ENCODE measurements at regions not wholly inside any gene's neighbourhood (a gene's known extent, or its start where the extent isn't known, plus 50 kb on each side); places are given as distances from the start of the nearest gene placed in this dataset.

- peaks cover 12% of the 10 kb centered on the region for H3K27me3 Mint-ChIP-seq
- intact Hi-C loops (cut with DNase I, micrococcal nuclease), result no loop called here
- H3K4me3 Mint-ChIP-seq, result no peak overlapping the region
- H3K36me3 ChIP-seq (ENCODE audit: insufficient read depth, low read length), result no peaks in the 10 kb centered on the region
- no peak overlapping the region for H3K27ac ChIP-seq (ENCODE audit: low read depth in 1 of 2, low read length in 2 of 2)
- ATAC-seq (ENCODE audit: poor library complexity), result no peak
- ChIA-PET CTCF (no interaction called here), POLR2A (no interaction called here)
- no peaks in the 10 kb centered on the region for H3K4me1 ChIP-seq (ENCODE audit: insufficient read depth, low read length)
- no peak for TF ChIP-seq CTCF (IDR thresholded peaks at IDR 0.05)
- no peaks in the 10 kb centered on the region for H3K9me3 Mint-ChIP-seq
- no peaks in the 10 kb centered on the region for H3K4me1 Mint-ChIP-seq (ENCODE audit: low read depth)
- no peaks in the 10 kb centered on the region for H3K36me3 Mint-ChIP-seq (ENCODE audit: low read depth)
- no peak overlapping the region for H3K27ac Mint-ChIP-seq
- H3K9me3 ChIP-seq (ENCODE audit: control insufficient read depth in 1 of 2, insufficient read depth in 1 of 2, low read length in 2 of 2), result no peaks in the 10 kb centered on the region
- DNase-seq, result no peak
- no peaks in the 10 kb centered on the region for H3K27me3 ChIP-seq (ENCODE audit: control insufficient read depth in 1 of 2, insufficient read depth in 2 of 2, low read length in 2 of 2)
- no peak overlapping the region for H3K4me3 ChIP-seq (ENCODE audit: low read length)
Measured at GRCh38 chr1:99133756-99134500, 129.3 kb upstream of the PLPPR5 start.

- ChIA-PET POLR2A (no interaction called here), CTCF (no interaction called here)
- DNase-seq (no peak), ATAC-seq (ENCODE audit: poor library complexity) (no peak)
- H3K27me3 Mint-ChIP-seq, result peaks cover 6% of the 10 kb centered on the region
- H3K9me3 ChIP-seq (ENCODE audit: control insufficient read depth in 1 of 2, insufficient read depth in 1 of 2, low read length in 2 of 2), result no peaks in the 10 kb centered on the region
- intact Hi-C loops (cut with DNase I, micrococcal nuclease), result no loop called here
- H3K4me3 Mint-ChIP-seq, result no peak overlapping the region
- no peak overlapping the region for H3K4me3 ChIP-seq (ENCODE audit: low read length)
- no peaks in the 10 kb centered on the region for H3K36me3 ChIP-seq (ENCODE audit: insufficient read depth, low read length)
- no peaks in the 10 kb centered on the region for H3K27me3 ChIP-seq (ENCODE audit: control insufficient read depth in 1 of 2, insufficient read depth in 2 of 2, low read length in 2 of 2)
- H3K36me3 Mint-ChIP-seq (ENCODE audit: low read depth), result no peaks in the 10 kb centered on the region
- H3K27ac ChIP-seq (ENCODE audit: low read depth in 1 of 2, low read length in 2 of 2), result no peak overlapping the region
- TF ChIP-seq CTCF (IDR thresholded peaks at IDR 0.05), result no peak
- no peaks in the 10 kb centered on the region for H3K4me1 Mint-ChIP-seq (ENCODE audit: low read depth)
- H3K27ac Mint-ChIP-seq, result no peak overlapping the region
- H3K4me1 ChIP-seq (ENCODE audit: insufficient read depth, low read length), result no peaks in the 10 kb centered on the region
- H3K9me3 Mint-ChIP-seq, result no peaks in the 10 kb centered on the region
Measured at GRCh38 chr1:99137554-99138206, 126.6 kb upstream of the PLPPR4 start.

GRCh38 chr1:99139876-99140275, 124.4 kb upstream of the PLPPR4 start:
- Mint-ChIP-seq H3K4me1 (ENCODE audit: low read depth) (no peaks in the 10 kb centered on the region), H3K36me3 (ENCODE audit: low read depth) (no peaks in the 10 kb centered on the region), H3K27me3 (peaks cover 9% of the 10 kb centered on the region), H3K4me3 (no peak overlapping the region), H3K27ac (no peak overlapping the region), H3K9me3 (no peaks in the 10 kb centered on the region)
- intact Hi-C loops (cut with DNase I, micrococcal nuclease), result no loop called here
- no peak for TF ChIP-seq CTCF (IDR thresholded peaks at IDR 0.05)
- Histone ChIP-seq H3K27ac (ENCODE audit: low read depth in 1 of 2, low read length in 2 of 2) (no peak overlapping the region), H3K36me3 (ENCODE audit: insufficient read depth, low read length) (no peaks in the 10 kb centered on the region), H3K27me3 (ENCODE audit: control insufficient read depth in 1 of 2, insufficient read depth in 2 of 2, low read length in 2 of 2) (no peaks in the 10 kb centered on the region), H3K9me3 (ENCODE audit: control insufficient read depth in 1 of 2, insufficient read depth in 1 of 2, low read length in 2 of 2) (no peaks in the 10 kb centered on the region), H3K4me3 (ENCODE audit: low read length) (no peak overlapping the region), H3K4me1 (ENCODE audit: insufficient read depth, low read length) (no peaks in the 10 kb centered on the region)
- ATAC-seq (ENCODE audit: poor library complexity) (no peak), DNase-seq (no peak)
- ChIA-PET POLR2A (no interaction called here), CTCF (no interaction called here)

Measured in CD4-positive, alpha-beta T cell (primary cell).